HFF-Myc (cell line): ENCODE measurements at regions not wholly inside any gene's neighbourhood (a gene's known extent, or its start where the extent isn't known, plus 50 kb on each side); places are given as distances from the start of the nearest gene placed in this dataset.
"Not testable (repeated sequence)": the region's sequence is repeated elsewhere in the genome, so short reads cannot be mapped to it uniquely, and the experiment has no call there.

ENCODE experiments used
- DNase-seq: peaks from one replicate; pipeline ENCODE4 v3.0.0-alpha.2; 2011; ENCODE audit warnings: low read depth; ENCODE audit errors: extremely low read depth
- H3K4me3 ChIP-seq: replicated peaks from 2 replicates; pipeline ENCODE4 v1.5.1; 2011; ENCODE audit warnings: low read depth, mild to moderate bottlenecking, control low read depth, low read length
- TF ChIP-seq, protein P1 (sequence below): IDR thresholded peaks from 2 replicates; pipeline ENCODE4 v1.5.1; 2012; ENCODE audit warnings: mild to moderate bottlenecking, low read depth, low read length, control low read depth; ENCODE audit errors: missing control alignments

DNA sequence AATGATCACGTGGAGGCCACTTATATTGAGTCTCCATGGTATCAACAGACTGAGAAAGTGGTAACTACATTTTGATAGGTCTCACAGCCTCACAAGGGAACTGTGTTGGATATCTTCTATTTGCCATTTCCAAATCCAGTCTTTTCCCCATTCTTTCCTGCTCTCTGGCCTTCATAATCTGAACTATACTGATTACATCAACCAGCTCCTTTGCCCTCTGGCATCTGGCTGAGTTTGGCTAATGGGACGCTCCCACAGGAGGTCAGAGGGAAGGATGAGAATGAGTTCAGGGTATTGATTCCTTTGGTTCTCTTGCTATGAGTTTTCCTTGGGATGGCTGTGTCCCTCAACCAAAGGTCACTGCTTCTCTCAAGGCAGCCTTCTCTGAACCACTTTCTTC is 152.6 kb downstream of the RTL9 start:
- DNase-seq: no peak
- TF ChIP-seq, protein P1, sequence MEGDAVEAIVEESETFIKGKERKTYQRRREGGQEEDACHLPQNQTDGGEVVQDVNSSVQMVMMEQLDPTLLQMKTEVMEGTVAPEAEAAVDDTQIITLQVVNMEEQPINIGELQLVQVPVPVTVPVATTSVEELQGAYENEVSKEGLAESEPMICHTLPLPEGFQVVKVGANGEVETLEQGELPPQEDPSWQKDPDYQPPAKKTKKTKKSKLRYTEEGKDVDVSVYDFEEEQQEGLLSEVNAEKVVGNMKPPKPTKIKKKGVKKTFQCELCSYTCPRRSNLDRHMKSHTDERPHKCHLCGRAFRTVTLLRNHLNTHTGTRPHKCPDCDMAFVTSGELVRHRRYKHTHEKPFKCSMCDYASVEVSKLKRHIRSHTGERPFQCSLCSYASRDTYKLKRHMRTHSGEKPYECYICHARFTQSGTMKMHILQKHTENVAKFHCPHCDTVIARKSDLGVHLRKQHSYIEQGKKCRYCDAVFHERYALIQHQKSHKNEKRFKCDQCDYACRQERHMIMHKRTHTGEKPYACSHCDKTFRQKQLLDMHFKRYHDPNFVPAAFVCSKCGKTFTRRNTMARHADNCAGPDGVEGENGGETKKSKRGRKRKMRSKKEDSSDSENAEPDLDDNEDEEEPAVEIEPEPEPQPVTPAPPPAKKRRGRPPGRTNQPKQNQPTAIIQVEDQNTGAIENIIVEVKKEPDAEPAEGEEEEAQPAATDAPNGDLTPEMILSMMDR: no peak
- no peak overlapping the region for H3K4me3 ChIP-seq

- DNase-seq: no peak
- TF ChIP-seq, protein P1: no peak
- H3K4me3 ChIP-seq: no peak overlapping the region
Measured at GRCh38 chrX:110512341-110512740, 153.7 kb downstream of the RTL9 start.

GRCh38 chrX:110514509-110514908 is 155.9 kb downstream of the RTL9 start:
- H3K4me3 ChIP-seq: no peak overlapping the region
- TF ChIP-seq, protein P1: no peak
- no peak for DNase-seq

DNA sequence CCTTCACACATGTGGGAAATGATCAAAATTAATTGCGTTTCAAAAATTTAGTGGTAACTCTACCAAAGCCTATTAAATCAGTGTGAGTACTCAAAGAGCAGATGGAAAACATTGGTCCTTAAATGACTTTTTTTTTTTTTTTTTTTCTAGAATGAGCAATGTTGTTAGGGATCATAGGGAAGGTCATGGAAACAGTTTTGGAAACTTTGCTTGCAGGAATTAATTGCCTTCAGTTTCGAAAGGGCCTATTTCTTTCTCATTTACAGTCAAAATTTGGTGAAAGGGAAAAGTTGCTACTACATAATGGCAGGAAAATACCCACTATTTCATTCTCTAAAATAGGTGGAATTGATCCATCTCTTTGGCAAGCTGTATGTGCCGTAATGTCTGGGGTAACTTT is 160.9 kb downstream of the RTL9 start:
- DNase-seq: no peak
- H3K4me3 ChIP-seq: no peak overlapping the region
- TF ChIP-seq, protein P1: no peak

- TF ChIP-seq, protein P1: no peak
- no peak overlapping the region for H3K4me3 ChIP-seq
- DNase-seq: no peak
Measured at GRCh38 chrX:110519906-110520452, 161.3 kb downstream of the RTL9 start.

GRCh38 chrX:110520652-110521051 is 162.0 kb downstream of the RTL9 start:
- not testable (repeated sequence) for DNase-seq, H3K4me3 ChIP-seq

DNA sequence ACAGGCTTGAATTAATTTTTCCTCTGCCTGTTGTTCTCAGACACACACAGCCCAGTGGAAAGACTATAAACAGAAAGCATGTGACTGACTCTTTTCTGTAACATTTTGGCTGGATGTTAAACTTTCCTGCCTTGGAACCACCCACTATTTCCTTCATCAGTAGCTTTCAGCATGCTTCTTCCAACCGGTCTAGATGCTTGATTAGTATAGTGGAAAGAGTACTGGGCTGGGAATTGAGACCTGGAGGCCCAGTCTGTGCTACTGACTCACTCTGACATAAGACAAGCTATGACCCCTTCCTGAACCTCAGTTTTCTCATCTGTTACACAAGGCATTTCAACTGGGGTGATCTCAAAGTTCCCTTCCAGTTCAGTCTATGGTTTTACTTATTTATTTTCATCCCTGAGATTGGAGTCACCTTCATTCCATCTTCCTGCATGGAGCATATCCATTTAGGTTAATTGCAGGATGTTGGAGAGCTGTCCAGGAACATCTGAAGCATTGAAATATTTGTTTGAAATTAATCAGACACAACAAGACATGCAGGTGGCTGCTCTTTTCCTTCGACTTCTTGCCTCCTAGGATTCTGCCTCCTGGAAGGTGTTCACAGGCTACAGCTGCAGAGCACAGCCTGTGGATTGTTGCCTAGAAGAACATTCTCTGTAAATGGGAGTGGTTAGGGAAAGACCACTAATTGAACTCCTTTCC is 173.4 kb downstream of the RTL9 start:
- TF ChIP-seq, protein P1: no peak
- H3K4me3 ChIP-seq: no peak overlapping the region
- no peak for DNase-seq
